ENCODE measurements at regions not wholly inside any gene's neighbourhood (a gene's known extent, or its start where the extent isn't known, plus 50 kb on each side); places are given as distances from the start of the nearest gene placed in this dataset.

DNA sequence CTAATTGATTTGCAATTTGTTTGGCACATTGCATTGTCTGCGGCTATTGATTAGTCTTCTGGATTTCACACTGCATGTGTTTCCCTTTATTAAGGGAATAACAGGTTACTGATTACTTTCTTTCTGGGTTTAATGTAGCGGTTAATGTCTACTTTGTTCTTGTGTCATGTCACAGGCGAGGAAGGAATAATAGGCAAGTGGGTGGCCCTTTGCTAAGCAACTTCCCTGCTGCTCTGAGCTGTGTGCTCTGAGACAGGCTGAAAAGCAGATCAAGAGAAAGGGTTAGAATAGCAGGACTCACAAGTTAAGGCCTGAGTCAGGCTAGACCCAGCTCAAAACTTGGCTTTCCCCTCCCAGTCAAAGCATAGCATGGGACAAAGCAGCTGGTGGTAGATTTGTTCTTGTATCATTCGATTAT is 77.2 kb downstream of the NKX2-1 start:
- no peaks in the 10 kb centered on the region for H3K4me1 ChIP-seq
- intact Hi-C loops (cut with micrococcal nuclease; ENCODE audit: unreplicated experiment) = no loop called here
- CTCF ChIA-PET = no interaction called here
- no peak overlapping the region for H3K4me3 ChIP-seq (ENCODE audit: low read depth, low read length)
- TF ChIP-seq, protein P1, sequence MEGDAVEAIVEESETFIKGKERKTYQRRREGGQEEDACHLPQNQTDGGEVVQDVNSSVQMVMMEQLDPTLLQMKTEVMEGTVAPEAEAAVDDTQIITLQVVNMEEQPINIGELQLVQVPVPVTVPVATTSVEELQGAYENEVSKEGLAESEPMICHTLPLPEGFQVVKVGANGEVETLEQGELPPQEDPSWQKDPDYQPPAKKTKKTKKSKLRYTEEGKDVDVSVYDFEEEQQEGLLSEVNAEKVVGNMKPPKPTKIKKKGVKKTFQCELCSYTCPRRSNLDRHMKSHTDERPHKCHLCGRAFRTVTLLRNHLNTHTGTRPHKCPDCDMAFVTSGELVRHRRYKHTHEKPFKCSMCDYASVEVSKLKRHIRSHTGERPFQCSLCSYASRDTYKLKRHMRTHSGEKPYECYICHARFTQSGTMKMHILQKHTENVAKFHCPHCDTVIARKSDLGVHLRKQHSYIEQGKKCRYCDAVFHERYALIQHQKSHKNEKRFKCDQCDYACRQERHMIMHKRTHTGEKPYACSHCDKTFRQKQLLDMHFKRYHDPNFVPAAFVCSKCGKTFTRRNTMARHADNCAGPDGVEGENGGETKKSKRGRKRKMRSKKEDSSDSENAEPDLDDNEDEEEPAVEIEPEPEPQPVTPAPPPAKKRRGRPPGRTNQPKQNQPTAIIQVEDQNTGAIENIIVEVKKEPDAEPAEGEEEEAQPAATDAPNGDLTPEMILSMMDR (IDR thresholded peaks at IDR 0.05; ENCODE audit: insufficient read depth in 1 of 2, low read depth in 1 of 2, low read length in 1 of 2, severe bottlenecking in 1 of 2, unreplicated experiment in 1 of 2) = no peak
- Mint-ChIP-seq H3K36me3 (ENCODE audit: insufficient read depth, unreplicated experiment) (no peaks in the 10 kb centered on the region), H3K9me3 (ENCODE audit: unreplicated experiment) (no peaks in the 10 kb centered on the region), H3K4me3 (ENCODE audit: unreplicated experiment) (no peak overlapping the region), H3K4me1 (ENCODE audit: low read depth, unreplicated experiment) (no peaks in the 10 kb centered on the region), H3K27ac (ENCODE audit: unreplicated experiment) (no peak overlapping the region), H3K27me3 (ENCODE audit: insufficient read depth, unreplicated experiment) (peaks cover 2% of the 10 kb centered on the region)
- no peaks in the 10 kb centered on the region for H3K36me3 ChIP-seq (ENCODE audit: control insufficient read depth, insufficient read depth, low read length)
- no peaks in the 10 kb centered on the region for H3K27me3 ChIP-seq (replicated peaks; ENCODE audit: control insufficient read depth, insufficient read depth, low read length)
- H3K9me3 ChIP-seq = no peaks in the 10 kb centered on the region
- DNase-seq = no peak
- BruUV-seq (replicated peaks) = no TSS peak
- POLR2A ChIA-PET = no interaction called here

DNA sequence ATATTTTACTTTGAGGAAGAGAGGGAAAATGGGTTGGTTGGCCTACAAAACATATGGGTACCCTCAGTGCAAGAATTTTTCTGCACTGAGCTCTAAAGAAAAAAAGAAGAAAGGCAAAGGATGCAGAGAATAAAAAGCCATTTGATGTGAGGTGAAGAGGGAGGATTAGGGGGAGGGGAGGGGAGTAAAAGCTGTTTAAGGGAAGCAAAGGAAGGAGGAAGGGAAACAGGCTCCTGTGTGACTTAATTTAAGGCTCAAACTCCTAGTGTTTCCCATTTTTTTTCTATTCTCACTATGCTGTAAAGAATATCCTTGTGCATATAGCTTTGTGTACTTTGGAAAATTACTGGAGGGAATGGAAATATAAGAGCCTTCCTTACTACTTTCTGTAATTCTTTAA is 78.7 kb downstream of the NKX2-1 start:
- TF ChIP-seq, protein P1 (IDR thresholded peaks at IDR 0.05; ENCODE audit: insufficient read depth in 1 of 2, low read depth in 1 of 2, low read length in 1 of 2, severe bottlenecking in 1 of 2, unreplicated experiment in 1 of 2) = no peak
- no peaks in the 10 kb centered on the region for H3K9me3 Mint-ChIP-seq (ENCODE audit: unreplicated experiment)
- H3K27me3 Mint-ChIP-seq (ENCODE audit: insufficient read depth, unreplicated experiment) = peaks cover 2% of the 10 kb centered on the region
- no peaks in the 10 kb centered on the region for H3K4me1 ChIP-seq
- H3K36me3 ChIP-seq (ENCODE audit: control insufficient read depth, insufficient read depth, low read length) = no peaks in the 10 kb centered on the region
- CTCF ChIA-PET = no interaction called here
- H3K36me3 Mint-ChIP-seq (ENCODE audit: insufficient read depth, unreplicated experiment) = no peaks in the 10 kb centered on the region
- POLR2A ChIA-PET = no interaction called here
- no peak for DNase-seq
- H3K27me3 ChIP-seq (replicated peaks; ENCODE audit: control insufficient read depth, insufficient read depth, low read length) = no peaks in the 10 kb centered on the region
- no peaks in the 10 kb centered on the region for H3K4me1 Mint-ChIP-seq (ENCODE audit: low read depth, unreplicated experiment)
- H3K9me3 ChIP-seq = no peaks in the 10 kb centered on the region
- H3K4me3 ChIP-seq (ENCODE audit: low read depth, low read length) = no peak overlapping the region
- BruUV-seq (replicated peaks) = no TSS peak
- H3K27ac Mint-ChIP-seq (ENCODE audit: unreplicated experiment) = no peak overlapping the region
- H3K4me3 Mint-ChIP-seq (ENCODE audit: unreplicated experiment) = no peak overlapping the region
- intact Hi-C loops (cut with micrococcal nuclease; ENCODE audit: unreplicated experiment) = no loop called here

DNA sequence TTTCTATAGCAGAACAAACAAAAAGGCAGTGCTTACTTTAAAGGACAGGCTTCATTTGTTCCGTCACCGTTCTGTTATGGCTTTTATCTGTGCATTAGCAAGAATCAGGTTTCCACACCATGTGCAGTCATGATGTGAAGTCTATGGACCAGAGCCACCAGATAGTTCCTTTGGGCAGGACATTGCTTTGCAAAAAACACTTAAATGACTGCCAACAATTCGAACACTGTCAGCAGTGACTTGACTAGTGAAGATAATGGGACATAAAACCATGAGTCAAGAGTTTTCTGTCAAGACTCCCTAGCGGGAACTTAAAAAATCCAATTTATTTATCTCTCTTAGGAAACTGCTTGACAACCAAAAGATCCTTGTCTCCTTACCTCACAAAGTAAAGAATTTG is 80.3 kb downstream of the NKX2-1 start:
- ChIA-PET CTCF (no interaction called here), POLR2A (no interaction called here)
- Mint-ChIP-seq H3K4me1 (ENCODE audit: low read depth, unreplicated experiment) (no peaks in the 10 kb centered on the region), H3K36me3 (ENCODE audit: insufficient read depth, unreplicated experiment) (no peaks in the 10 kb centered on the region), H3K4me3 (ENCODE audit: unreplicated experiment) (no peak overlapping the region), H3K27me3 (ENCODE audit: insufficient read depth, unreplicated experiment) (no peaks in the 10 kb centered on the region), H3K9me3 (ENCODE audit: unreplicated experiment) (no peaks in the 10 kb centered on the region), H3K27ac (ENCODE audit: unreplicated experiment) (no peak overlapping the region)
- TF ChIP-seq, protein P1 (IDR thresholded peaks at IDR 0.05; ENCODE audit: insufficient read depth in 1 of 2, low read depth in 1 of 2, low read length in 1 of 2, severe bottlenecking in 1 of 2, unreplicated experiment in 1 of 2) = no peak
- H3K27me3 ChIP-seq (replicated peaks; ENCODE audit: control insufficient read depth, insufficient read depth, low read length) = no peaks in the 10 kb centered on the region
- BruUV-seq (replicated peaks) = no TSS peak
- H3K4me1 ChIP-seq = no peaks in the 10 kb centered on the region
- intact Hi-C loops (cut with micrococcal nuclease; ENCODE audit: unreplicated experiment) = no loop called here
- no peak for DNase-seq
- no peaks in the 10 kb centered on the region for H3K9me3 ChIP-seq
- no peak overlapping the region for H3K4me3 ChIP-seq (ENCODE audit: low read depth, low read length)
- H3K36me3 ChIP-seq (ENCODE audit: control insufficient read depth, insufficient read depth, low read length) = no peaks in the 10 kb centered on the region

All from Caco-2 (cell line).